Tibial nerve (tissue), 4 donors: ENCODE measurements at regions not wholly inside any gene's neighbourhood (a gene's known extent, or its start where the extent isn't known, plus 50 kb on each side); places are given as distances from the start of the nearest gene placed in this dataset.
"Not testable (repeated sequence)": the region's sequence is repeated elsewhere in the genome, so short reads cannot be mapped to it uniquely, and the experiment has no call there.

Experiments used
- DNase-seq, 2 donors: peaks; one replicate each; pipeline ENCODE4 v3.0.0-alpha.2; 2019; ENCODE audit warnings: low spot score in 2 of 2
- H3K27ac ChIP-seq, 4 donors: fragments of 200-600 bp; sonication (generic) in 3 of 4; one replicate each; pipeline ENCODE4 v1.5.1; 2017 to 2019; ENCODE audit warnings: mild to moderate bottlenecking in 1 of 4
- H3K27me3 ChIP-seq, 2 donors: fragments of 200-600 bp; sonication (generic) in 1 of 2; one replicate each; pipeline versions ENCODE4 v1.5.1 to v1.6.0; 2017 to 2019
- H3K36me3 ChIP-seq, 3 donors: fragments of 200-600 bp; sonication (generic); one replicate each; pipeline ENCODE4 v1.5.1; 2018 to 2019
- H3K4me1 ChIP-seq, 4 donors: fragments of 200-600 bp; sonication (generic) in 3 of 4; one replicate each; pipeline ENCODE4 v1.5.1; 2017 to 2019
- H3K4me3 ChIP-seq, 4 donors: fragments of 200-600 bp; sonication (generic) in 3 of 4; one replicate each; pipeline ENCODE4 v1.5.1; 2017 to 2019; ENCODE audit warnings: mild to moderate bottlenecking in 1 of 4, moderate library complexity in 1 of 4
- H3K9me3 ChIP-seq, 4 donors: fragments of 200-600 bp; sonication (generic) in 3 of 4; one replicate each; pipeline ENCODE4 v1.5.1; 2017 to 2019
- EP300 ChIP-seq, 2 donors: sonication (generic); formaldehyde crosslinking; IDR thresholded peaks; one replicate each; pipeline ENCODE4 v1.6.1; 2017; ENCODE audit warnings: antibody characterized with exemption in 2 of 2, mild to moderate bottlenecking in 1 of 2
- POLR2A ChIP-seq, 2 donors: fragments of 450-650 bp; IDR thresholded peaks; one replicate each; pipeline ENCODE4 v1.6.1; 2017; ENCODE audit warnings: antibody characterized with exemption in 2 of 2, mild to moderate bottlenecking in 2 of 2, moderate library complexity in 2 of 2
- WGBS, 2 donors: methylation state at CpG; one replicate each; pipeline ENCODE4 v1.1.5; 2018; 5-methylcytosine and 5-hydroxymethylcytosine counted together
- TF ChIP-seq, protein P1 (sequence below), 5 experiments: fragments of 200-600 bp in 3 of 5; fragments of 450-650 bp in 2 of 5; sonication (generic) in 3 of 5; IDR thresholded peaks; one replicate each; pipeline ENCODE4 v1.5.1; 2016 to 2019; ENCODE audit warnings: antibody characterized with exemption in 5 of 5, mild to moderate bottlenecking in 3 of 5, moderate library complexity in 2 of 5

DNA sequence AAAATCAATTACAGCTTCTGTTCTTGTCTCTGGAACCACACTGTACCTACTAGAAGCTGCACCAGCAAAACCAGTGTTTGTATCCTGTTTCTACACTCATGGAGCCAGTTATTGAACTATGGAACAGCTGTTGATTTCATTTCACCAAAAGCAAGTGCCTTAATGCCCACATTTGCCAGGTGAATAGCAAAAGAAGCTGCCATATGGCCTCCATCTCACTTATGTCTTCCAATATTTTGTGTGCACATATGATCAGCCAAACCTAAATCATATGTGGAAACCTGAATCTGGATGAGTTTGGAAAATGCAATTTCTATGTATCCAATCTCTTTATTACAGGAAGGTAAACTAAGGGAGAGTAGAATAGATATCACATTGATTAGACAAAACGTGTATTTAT is 415.8 kb upstream of the GRID2 start:
- no peak overlapping the region for H3K27ac ChIP-seq
- H3K27me3 ChIP-seq, result no peaks in the 10 kb centered on the region
- no peak overlapping the region for H3K4me3 ChIP-seq
- DNase-seq, result no peak
- H3K36me3 ChIP-seq, result no peaks in the 10 kb centered on the region
- H3K9me3 ChIP-seq, result no peaks in the 10 kb centered on the region
- H3K4me1 ChIP-seq, result no peaks in the 10 kb centered on the region
- TF ChIP-seq, protein P1, sequence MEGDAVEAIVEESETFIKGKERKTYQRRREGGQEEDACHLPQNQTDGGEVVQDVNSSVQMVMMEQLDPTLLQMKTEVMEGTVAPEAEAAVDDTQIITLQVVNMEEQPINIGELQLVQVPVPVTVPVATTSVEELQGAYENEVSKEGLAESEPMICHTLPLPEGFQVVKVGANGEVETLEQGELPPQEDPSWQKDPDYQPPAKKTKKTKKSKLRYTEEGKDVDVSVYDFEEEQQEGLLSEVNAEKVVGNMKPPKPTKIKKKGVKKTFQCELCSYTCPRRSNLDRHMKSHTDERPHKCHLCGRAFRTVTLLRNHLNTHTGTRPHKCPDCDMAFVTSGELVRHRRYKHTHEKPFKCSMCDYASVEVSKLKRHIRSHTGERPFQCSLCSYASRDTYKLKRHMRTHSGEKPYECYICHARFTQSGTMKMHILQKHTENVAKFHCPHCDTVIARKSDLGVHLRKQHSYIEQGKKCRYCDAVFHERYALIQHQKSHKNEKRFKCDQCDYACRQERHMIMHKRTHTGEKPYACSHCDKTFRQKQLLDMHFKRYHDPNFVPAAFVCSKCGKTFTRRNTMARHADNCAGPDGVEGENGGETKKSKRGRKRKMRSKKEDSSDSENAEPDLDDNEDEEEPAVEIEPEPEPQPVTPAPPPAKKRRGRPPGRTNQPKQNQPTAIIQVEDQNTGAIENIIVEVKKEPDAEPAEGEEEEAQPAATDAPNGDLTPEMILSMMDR (IDR thresholded peaks at IDR 0.05), result no peak
- TF ChIP-seq EP300 (IDR thresholded peaks at IDR 0.05) (no peak), POLR2A (IDR thresholded peaks at IDR 0.05) (no peak)
- 68 to 71% methylated on average over 1 of the region's 1 CpG for WGBS, 2 donors

DNA sequence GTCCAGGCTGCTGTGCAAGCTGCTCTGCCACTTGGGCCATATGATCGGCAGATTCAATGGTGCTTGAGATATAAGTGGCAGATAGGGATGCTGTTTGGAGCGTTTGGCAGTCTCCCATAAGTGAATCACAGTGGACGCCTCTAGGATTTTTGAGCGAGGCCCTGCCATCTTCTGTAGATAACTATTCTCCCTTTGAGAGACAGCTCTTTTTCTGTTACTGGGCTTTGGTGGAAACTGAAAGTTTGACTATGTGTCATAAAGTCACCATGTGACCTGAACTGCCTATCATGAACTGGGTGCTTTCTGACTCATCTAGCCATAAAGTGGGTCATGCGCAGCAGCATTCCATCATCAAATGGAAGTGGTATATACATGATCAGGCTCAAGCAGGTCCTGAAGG is 412.5 kb upstream of the GRID2 start:
- H3K4me3 ChIP-seq, DNase-seq, H3K36me3 ChIP-seq, H3K27me3 ChIP-seq, H3K9me3 ChIP-seq, H3K4me1 ChIP-seq, H3K27ac ChIP-seq: not testable (repeated sequence)
- WGBS, 2 donors, result 90% methylated on average over 5 of the region's 5 CpGs

DNA sequence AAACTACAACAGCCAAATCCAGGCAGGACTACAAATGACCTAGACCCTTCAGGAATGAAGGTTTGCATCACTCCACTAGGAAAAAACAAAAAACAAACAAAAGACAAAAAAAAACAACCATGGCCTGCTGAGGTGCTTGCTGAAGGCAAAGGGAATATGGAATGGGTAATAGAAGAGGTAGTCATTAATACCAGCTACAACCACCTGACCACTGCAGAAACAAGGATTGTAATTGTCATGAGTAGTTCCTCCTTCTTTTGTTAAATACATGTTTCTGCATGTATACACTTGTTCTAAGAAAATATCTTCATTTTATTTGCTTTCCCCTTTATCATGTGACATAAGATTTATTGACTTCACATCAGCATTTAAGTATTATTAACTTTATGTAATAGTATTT is 409.8 kb upstream of the GRID2 start:
- Histone ChIP-seq H3K27me3 (no peaks in the 10 kb centered on the region), H3K36me3 (no peaks in the 10 kb centered on the region), H3K4me1 (no peaks in the 10 kb centered on the region), H3K9me3 (no peaks in the 10 kb centered on the region), H3K27ac (no peak overlapping the region), H3K4me3 (no peak overlapping the region)
- TF ChIP-seq, protein P1 (IDR thresholded peaks at IDR 0.05), result no peak
- no peak for TF ChIP-seq POLR2A (IDR thresholded peaks at IDR 0.05)
- TF ChIP-seq EP300 (IDR thresholded peaks at IDR 0.05), result no peak
- no peak for DNase-seq

DNA sequence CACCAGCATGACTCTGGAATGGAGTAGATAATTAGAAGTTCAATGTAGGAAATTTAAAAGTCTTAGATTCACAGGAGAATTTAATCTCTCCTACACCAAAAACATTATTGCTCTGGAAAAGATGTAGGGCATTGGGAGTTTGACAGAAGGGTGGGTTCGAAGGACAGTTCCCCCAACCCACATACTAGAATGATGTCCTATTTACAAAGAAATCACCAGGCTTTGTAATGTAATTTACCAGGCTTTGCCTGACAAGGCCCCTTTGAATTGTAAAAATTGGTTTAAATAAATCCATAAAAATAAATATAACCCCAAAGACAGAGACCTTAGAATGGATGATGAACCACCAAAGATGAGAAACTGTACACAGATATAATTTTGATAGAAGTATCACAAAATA is 399.2 kb upstream of the GRID2 start:
- Histone ChIP-seq H3K27ac (no peak overlapping the region), H3K27me3 (no peaks in the 10 kb centered on the region), H3K4me3 (no peak overlapping the region), H3K9me3 (no peaks in the 10 kb centered on the region), H3K36me3 (no peaks in the 10 kb centered on the region), H3K4me1 (no peaks in the 10 kb centered on the region)
- WGBS, 2 donors, result 33 to 50% methylated on average over 1 of the region's 1 CpG
- DNase-seq, result no peak
- TF ChIP-seq POLR2A (IDR thresholded peaks at IDR 0.05), result no peak
- TF ChIP-seq EP300 (IDR thresholded peaks at IDR 0.05), result no peak
- TF ChIP-seq, protein P1 (IDR thresholded peaks at IDR 0.05), result no peak

DNA sequence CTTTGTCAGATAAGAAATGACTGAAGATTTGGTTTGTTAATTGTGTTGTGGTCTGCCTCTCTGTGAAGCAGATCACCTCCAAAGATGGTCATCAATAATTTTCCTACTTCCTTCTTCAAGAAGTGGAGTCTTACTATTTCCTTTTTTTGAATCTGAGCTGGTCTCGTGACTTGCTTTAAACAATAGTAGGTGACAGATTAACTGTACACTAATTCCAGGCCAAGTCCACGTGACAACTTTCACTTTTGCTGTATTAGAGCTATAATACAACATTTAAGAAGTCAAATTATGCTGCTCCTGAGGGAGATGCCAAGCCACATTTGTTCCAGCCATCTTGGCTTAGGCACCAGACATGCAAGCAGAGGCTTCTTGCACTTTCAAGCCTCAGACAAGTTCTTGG is 393.8 kb upstream of the GRID2 start:
- 68 to 70% methylated on average over 2 of the region's 2 CpGs for WGBS, 2 donors
- Histone ChIP-seq H3K4me1 (no peaks in the 10 kb centered on the region), H3K36me3 (no peaks in the 10 kb centered on the region), H3K9me3 (no peaks in the 10 kb centered on the region), H3K4me3 (no peak overlapping the region), H3K27me3 (no peaks in the 10 kb centered on the region), H3K27ac (no peak overlapping the region)
- TF ChIP-seq POLR2A (IDR thresholded peaks at IDR 0.05), result no peak
- TF ChIP-seq, protein P1 (IDR thresholded peaks at IDR 0.05), result no peak
- DNase-seq, result no peak

DNA sequence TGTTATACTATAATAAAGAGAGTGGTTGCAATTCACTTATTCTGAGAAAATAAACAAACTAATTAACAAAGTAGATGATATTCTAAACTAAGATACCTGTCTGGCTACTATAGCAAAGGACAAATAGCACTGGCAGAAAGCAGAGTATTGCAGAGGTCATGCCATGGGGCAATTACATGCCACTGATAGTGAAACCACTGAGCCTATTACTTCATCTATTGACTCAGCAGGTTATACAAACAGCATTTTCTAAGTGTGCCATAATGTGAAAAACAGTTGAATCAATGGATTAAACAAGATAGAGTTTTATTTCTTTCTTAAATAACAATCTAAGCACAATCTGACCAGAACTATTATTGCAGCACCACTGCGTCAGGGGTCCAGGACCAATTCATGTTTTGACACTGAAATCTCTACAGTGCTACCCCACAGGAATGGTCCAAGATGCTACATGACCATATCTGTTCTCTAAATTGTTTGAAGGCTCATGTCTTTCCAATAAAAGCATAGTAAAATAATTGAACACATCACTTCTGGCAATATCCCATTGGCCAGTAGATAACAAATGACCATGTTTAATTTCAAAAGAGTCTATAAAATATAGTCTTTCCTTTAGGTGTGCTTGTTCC is 389.5 kb upstream of the GRID2 start:
- DNase-seq, result no peak
- no peaks in the 10 kb centered on the region for H3K36me3 ChIP-seq
- H3K27me3 ChIP-seq, result no peaks in the 10 kb centered on the region
- no peaks in the 10 kb centered on the region for H3K4me1 ChIP-seq
- TF ChIP-seq EP300 (IDR thresholded peaks at IDR 0.05) (no peak), POLR2A (IDR thresholded peaks at IDR 0.05) (no peak)
- TF ChIP-seq, protein P1 (IDR thresholded peaks at IDR 0.05), result no peak
- no peak overlapping the region for H3K27ac ChIP-seq
- no peaks in the 10 kb centered on the region for H3K9me3 ChIP-seq
- no peak overlapping the region for H3K4me3 ChIP-seq
- WGBS, 2 donors, result 93 to 97% methylated on average over 1 of the region's 1 CpG
